ENCODE measurements at regions not wholly inside any gene's neighbourhood (a gene's known extent, or its start where the extent isn't known, plus 50 kb on each side); places are given as distances from the start of the nearest gene placed in this dataset.

DNA sequence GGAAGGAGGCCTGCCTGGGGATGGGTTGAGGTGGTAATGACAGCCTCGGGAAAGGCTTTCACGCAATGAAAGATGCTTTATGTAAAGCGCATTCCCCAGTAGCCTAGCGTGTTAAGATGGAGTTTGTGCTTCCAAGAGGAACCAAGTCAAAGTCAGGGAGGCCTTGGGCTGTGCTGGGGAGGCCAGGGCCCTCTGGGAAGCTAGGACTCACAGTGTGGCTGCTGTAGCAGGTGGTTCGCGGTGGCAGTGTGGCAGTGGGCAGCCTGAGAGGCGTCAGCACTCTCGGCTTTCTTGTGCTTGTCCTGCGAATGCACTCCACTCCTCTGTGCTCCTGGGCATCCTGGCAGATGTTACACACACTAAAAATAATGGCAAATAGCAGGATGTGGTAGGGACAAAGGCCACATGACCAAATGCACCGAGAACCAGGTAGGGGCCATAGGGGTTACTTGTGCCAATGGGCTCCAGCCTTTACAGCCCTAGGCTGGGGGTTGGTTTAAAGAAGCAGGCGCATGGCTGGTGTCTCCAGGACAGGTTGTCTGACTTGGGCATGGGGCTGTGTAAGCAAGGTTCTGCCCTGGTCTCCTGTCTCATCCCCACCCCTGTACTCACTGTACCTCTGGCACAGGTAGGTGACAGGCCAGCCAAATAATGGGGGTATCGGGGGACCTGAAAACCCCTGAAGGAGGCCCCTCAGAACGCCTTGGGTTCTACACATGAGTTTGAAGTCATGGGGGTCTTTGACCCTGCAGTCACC, 154.4 kb upstream of the TWIST2 start:
- TF ChIP-seq, protein P1, sequence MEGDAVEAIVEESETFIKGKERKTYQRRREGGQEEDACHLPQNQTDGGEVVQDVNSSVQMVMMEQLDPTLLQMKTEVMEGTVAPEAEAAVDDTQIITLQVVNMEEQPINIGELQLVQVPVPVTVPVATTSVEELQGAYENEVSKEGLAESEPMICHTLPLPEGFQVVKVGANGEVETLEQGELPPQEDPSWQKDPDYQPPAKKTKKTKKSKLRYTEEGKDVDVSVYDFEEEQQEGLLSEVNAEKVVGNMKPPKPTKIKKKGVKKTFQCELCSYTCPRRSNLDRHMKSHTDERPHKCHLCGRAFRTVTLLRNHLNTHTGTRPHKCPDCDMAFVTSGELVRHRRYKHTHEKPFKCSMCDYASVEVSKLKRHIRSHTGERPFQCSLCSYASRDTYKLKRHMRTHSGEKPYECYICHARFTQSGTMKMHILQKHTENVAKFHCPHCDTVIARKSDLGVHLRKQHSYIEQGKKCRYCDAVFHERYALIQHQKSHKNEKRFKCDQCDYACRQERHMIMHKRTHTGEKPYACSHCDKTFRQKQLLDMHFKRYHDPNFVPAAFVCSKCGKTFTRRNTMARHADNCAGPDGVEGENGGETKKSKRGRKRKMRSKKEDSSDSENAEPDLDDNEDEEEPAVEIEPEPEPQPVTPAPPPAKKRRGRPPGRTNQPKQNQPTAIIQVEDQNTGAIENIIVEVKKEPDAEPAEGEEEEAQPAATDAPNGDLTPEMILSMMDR (IDR thresholded peaks at IDR 0.05; ENCODE audit: low read depth, low read length, missing input control): no peak
- no peak for TF ChIP-seq JUND (IDR thresholded peaks at IDR 0.05)
- TF ChIP-seq TAF1 (conservative IDR thresholded peaks at IDR 0.05): no peak
- TF ChIP-seq SP1 (IDR thresholded peaks at IDR 0.05): no peak
- TF ChIP-seq, protein P2, sequence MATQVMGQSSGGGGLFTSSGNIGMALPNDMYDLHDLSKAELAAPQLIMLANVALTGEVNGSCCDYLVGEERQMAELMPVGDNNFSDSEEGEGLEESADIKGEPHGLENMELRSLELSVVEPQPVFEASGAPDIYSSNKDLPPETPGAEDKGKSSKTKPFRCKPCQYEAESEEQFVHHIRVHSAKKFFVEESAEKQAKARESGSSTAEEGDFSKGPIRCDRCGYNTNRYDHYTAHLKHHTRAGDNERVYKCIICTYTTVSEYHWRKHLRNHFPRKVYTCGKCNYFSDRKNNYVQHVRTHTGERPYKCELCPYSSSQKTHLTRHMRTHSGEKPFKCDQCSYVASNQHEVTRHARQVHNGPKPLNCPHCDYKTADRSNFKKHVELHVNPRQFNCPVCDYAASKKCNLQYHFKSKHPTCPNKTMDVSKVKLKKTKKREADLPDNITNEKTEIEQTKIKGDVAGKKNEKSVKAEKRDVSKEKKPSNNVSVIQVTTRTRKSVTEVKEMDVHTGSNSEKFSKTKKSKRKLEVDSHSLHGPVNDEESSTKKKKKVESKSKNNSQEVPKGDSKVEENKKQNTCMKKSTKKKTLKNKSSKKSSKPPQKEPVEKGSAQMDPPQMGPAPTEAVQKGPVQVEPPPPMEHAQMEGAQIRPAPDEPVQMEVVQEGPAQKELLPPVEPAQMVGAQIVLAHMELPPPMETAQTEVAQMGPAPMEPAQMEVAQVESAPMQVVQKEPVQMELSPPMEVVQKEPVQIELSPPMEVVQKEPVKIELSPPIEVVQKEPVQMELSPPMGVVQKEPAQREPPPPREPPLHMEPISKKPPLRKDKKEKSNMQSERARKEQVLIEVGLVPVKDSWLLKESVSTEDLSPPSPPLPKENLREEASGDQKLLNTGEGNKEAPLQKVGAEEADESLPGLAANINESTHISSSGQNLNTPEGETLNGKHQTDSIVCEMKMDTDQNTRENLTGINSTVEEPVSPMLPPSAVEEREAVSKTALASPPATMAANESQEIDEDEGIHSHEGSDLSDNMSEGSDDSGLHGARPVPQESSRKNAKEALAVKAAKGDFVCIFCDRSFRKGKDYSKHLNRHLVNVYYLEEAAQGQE (IDR thresholded peaks at IDR 0.05): no peak
- TF ChIP-seq RAD21 (IDR thresholded peaks at IDR 0.05): no peak
- TF ChIP-seq NR2F2 (IDR thresholded peaks at IDR 0.05): no peak
- TF ChIP-seq, protein P3, sequence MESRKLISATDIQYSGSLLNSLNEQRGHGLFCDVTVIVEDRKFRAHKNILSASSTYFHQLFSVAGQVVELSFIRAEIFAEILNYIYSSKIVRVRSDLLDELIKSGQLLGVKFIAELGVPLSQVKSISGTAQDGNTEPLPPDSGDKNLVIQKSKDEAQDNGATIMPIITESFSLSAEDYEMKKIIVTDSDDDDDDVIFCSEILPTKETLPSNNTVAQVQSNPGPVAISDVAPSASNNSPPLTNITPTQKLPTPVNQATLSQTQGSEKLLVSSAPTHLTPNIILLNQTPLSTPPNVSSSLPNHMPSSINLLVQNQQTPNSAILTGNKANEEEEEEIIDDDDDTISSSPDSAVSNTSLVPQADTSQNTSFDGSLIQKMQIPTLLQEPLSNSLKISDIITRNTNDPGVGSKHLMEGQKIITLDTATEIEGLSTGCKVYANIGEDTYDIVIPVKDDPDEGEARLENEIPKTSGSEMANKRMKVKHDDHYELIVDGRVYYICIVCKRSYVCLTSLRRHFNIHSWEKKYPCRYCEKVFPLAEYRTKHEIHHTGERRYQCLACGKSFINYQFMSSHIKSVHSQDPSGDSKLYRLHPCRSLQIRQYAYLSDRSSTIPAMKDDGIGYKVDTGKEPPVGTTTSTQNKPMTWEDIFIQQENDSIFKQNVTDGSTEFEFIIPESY (IDR thresholded peaks at IDR 0.05): no peak
- TF ChIP-seq YY1 (IDR thresholded peaks at IDR 0.05): no peak
- no peak for TF ChIP-seq FOXA1 (IDR thresholded peaks at IDR 0.05)
- no peak for TF ChIP-seq RXRA (IDR thresholded peaks at IDR 0.05)
- TF ChIP-seq, protein P4, sequence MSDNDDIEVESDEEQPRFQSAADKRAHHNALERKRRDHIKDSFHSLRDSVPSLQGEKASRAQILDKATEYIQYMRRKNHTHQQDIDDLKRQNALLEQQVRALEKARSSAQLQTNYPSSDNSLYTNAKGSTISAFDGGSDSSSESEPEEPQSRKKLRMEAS (IDR thresholded peaks at IDR 0.05): no peak
- TF ChIP-seq GABPA (IDR thresholded peaks at IDR 0.05 in 1 of 2, conservative IDR thresholded peaks at IDR 0.05 in 1 of 2): no peak
- no peak for TF ChIP-seq EGR1 (IDR thresholded peaks at IDR 0.05; ENCODE audit: low read depth in 2 of 2)
